NCI-H748 (cell line): ENCODE measurements at regions not wholly inside any gene's neighbourhood (a gene's known extent, or its start where the extent isn't known, plus 50 kb on each side); places are given as distances from the start of the nearest gene placed in this dataset.

Experiments used
- DNase-seq: peaks from one replicate; lab custom pipeline; 2025; ENCODE audit not compliant: unreplicated experiment; lab: John Stamatoyannopoulos, UW

- no peak for DNase-seq
Measured at GRCh38 chr1:50358962-50359361, 64.3 kb downstream of the DMRTA2 start.

- DNase-seq = no peak
Measured at GRCh38 chr1:50357186-50357585, 66.1 kb downstream of the DMRTA2 start.

- DNase-seq = no peak
Measured at GRCh38 chr1:50354813-50355212, 68.4 kb downstream of the DMRTA2 start.

GRCh38 chr1:50352428-50352827 lies 70.8 kb downstream of the DMRTA2 start:
- no peak for DNase-seq

- no peak for DNase-seq
Measured at GRCh38 chr1:50350868-50351267, 72.4 kb downstream of the DMRTA2 start.

- no peak for DNase-seq
Measured at GRCh38 chr1:50350421-50350820, 72.8 kb downstream of the DMRTA2 start.

GRCh38 chr1:50349242-50349565 lies 74.0 kb downstream of the DMRTA2 start:
- DNase-seq = no peak

- DNase-seq = peak; percentile 88
Measured at GRCh38 chr1:50348449-50349241, 74.6 kb downstream of the DMRTA2 start.

GRCh38 chr1:50347933-50348332 lies 75.3 kb downstream of the DMRTA2 start:
- DNase-seq = no peak

- DNase-seq = no peak
Measured at GRCh38 chr1:50346621-50347020, 76.6 kb downstream of the DMRTA2 start.

GRCh38 chr1:50343323-50343722 lies 79.9 kb downstream of the DMRTA2 start:
- DNase-seq = peak; percentile 96

GRCh38 chr1:50342525-50342924 lies 80.7 kb downstream of the DMRTA2 start:
- DNase-seq = no peak

GRCh38 chr1:50335036-50335435 lies 88.2 kb downstream of the DMRTA2 start:
- DNase-seq = no peak

- DNase-seq = peak; percentile 56
Measured at GRCh38 chr1:50333595-50333974, 89.7 kb downstream of the DMRTA2 start.

- peak; percentile 91 for DNase-seq
Measured at GRCh38 chr1:50332941-50333594, 90.2 kb downstream of the DMRTA2 start.

GRCh38 chr1:50329332-50329932 lies 93.8 kb downstream of the DMRTA2 start:
- DNase-seq = peak; percentile 12

GRCh38 chr1:50328552-50328951 lies 94.7 kb downstream of the DMRTA2 start:
- DNase-seq = no peak

- DNase-seq = no peak
Measured at GRCh38 chr1:50326026-50326425, 97.2 kb downstream of the DMRTA2 start.

- DNase-seq = no peak
Measured at GRCh38 chr1:50322579-50322978, 100.7 kb downstream of the DMRTA2 start.

- DNase-seq = no peak
Measured at GRCh38 chr1:50318428-50318827, 104.8 kb downstream of the DMRTA2 start.

- no peak for DNase-seq
Measured at GRCh38 chr1:50308878-50309277, 114.4 kb downstream of the DMRTA2 start.

- peak; percentile 22 for DNase-seq
Measured at GRCh38 chr1:50305808-50306207, 117.4 kb downstream of the DMRTA2 start.
